HG02678 (cell line): ENCODE measurements at regions not wholly inside any gene's neighbourhood (a gene's known extent, or its start where the extent isn't known, plus 50 kb on each side); places are given as distances from the start of the nearest gene placed in this dataset.
"Not testable (repeated sequence)": the region's sequence is repeated elsewhere in the genome, so short reads cannot be mapped to it uniquely, and the experiment has no call there.

ENCODE experiments used
- ATAC-seq: cut with Tn5 transposase; IDR thresholded peaks from one replicate; pipeline ENCODE4 v1.9.1; 2021; ENCODE audit warnings: mild to moderate bottlenecking, moderate library complexity; ENCODE audit not compliant: unreplicated experiment

- no peak for ATAC-seq
These were observed 82.8 kb upstream of the ZNF536 start for GRCh38 chr19:30289336-30289735.

- not testable (repeated sequence) for ATAC-seq
These were observed 81.4 kb upstream of the ZNF536 start for GRCh38 chr19:30290805-30291204.

- no peak for ATAC-seq
These were observed 79.0 kb upstream of the ZNF536 start for GRCh38 chr19:30293051-30293785.

GRCh38 chr19:30297969-30298368 is 74.2 kb upstream of the ZNF536 start:
- no peak for ATAC-seq

- ATAC-seq, result no peak
These were observed 69.0 kb upstream of the ZNF536 start for GRCh38 chr19:30303131-30303654.

GRCh38 chr19:30304540-30304939 is 67.6 kb upstream of the ZNF536 start:
- no peak for ATAC-seq

GRCh38 chr19:30305346-30306060 is 66.7 kb upstream of the ZNF536 start:
- no peak for ATAC-seq

- ATAC-seq, result no peak
These were observed 64.8 kb upstream of the ZNF536 start for GRCh38 chr19:30307191-30307974.

- no peak for ATAC-seq
These were observed 63.0 kb upstream of the ZNF536 start for GRCh38 chr19:30309176-30309575.

GRCh38 chr19:30309905-30310601 is 62.1 kb upstream of the ZNF536 start:
- ATAC-seq, result no peak

GRCh38 chr19:30310602-30311263 is 61.5 kb upstream of the ZNF536 start:
- no peak for ATAC-seq

- no peak for ATAC-seq
These were observed 60.3 kb upstream of the ZNF536 start for GRCh38 chr19:30311911-30312310.

- no peak for ATAC-seq
These were observed 59.4 kb upstream of the ZNF536 start for GRCh38 chr19:30312582-30313352.

- ATAC-seq, result no peak
These were observed 58.8 kb upstream of the ZNF536 start for GRCh38 chr19:30313353-30313750.

GRCh38 chr19:30314056-30314804 is 58.0 kb upstream of the ZNF536 start:
- no peak for ATAC-seq

- no peak for ATAC-seq
These were observed 57.4 kb upstream of the ZNF536 start for GRCh38 chr19:30314805-30315155.

- no peak for ATAC-seq
These were observed 57.0 kb upstream of the ZNF536 start for GRCh38 chr19:30315159-30315558.

GRCh38 chr19:30316000-30316491 is 56.1 kb upstream of the ZNF536 start:
- no peak for ATAC-seq
